Sigmoid colon (tissue), 6 donors: ENCODE measurements at regions not wholly inside any gene's neighbourhood (a gene's known extent, or its start where the extent isn't known, plus 50 kb on each side); places are given as distances from the start of the nearest gene placed in this dataset.

Experiments
- DNase-seq: peaks from one replicate; pipeline ENCODE4 v3.0.0-alpha.2; 2019
- H3K27ac ChIP-seq, 4 donors: fragments of 200-600 bp; sonication (generic); one replicate each; pipeline ENCODE4 v1.5.1; 2016 to 2019; ENCODE audit warnings: mild to moderate bottlenecking in 1 of 4
- H3K27me3 ChIP-seq, 3 donors: fragments of 200-600 bp; sonication (generic); one replicate each; pipeline ENCODE4 v1.5.1; 2019; ENCODE audit warnings: mild to moderate bottlenecking in 1 of 3
- H3K36me3 ChIP-seq, 4 donors: fragments of 200-600 bp; sonication (generic); one replicate each; pipeline ENCODE4 v1.5.1; 2016 to 2019
- H3K4me1 ChIP-seq, 4 donors: fragments of 200-600 bp; sonication (generic); one replicate each; pipeline ENCODE4 v1.5.1; 2017 to 2019
- H3K4me3 ChIP-seq, 4 donors: fragments of 200-600 bp; sonication (generic); one replicate each; pipeline ENCODE4 v1.5.1; 2017 to 2019; ENCODE audit warnings: mild to moderate bottlenecking in 2 of 4, moderate library complexity in 1 of 4
- H3K9me3 ChIP-seq, 4 donors: fragments of 200-600 bp in 3 of 4; sonication (generic) in 3 of 4; one replicate each; pipeline versions ENCODE4 v1.5.1 to v1.6.1; 2013 to 2019
- EP300 ChIP-seq, 4 donors: sonication (generic); formaldehyde crosslinking; IDR thresholded peaks; one replicate each; pipeline ENCODE4 v1.6.1; 2017; ENCODE audit warnings: antibody characterized with exemption in 4 of 4
- POLR2A ChIP-seq, 2 donors: fragments of 450-650 bp; IDR thresholded peaks; one replicate each; pipeline ENCODE4 v1.6.1; 2016; ENCODE audit warnings: antibody characterized with exemption in 2 of 2, mild to moderate bottlenecking in 2 of 2, moderate library complexity in 2 of 2
- POLR2AphosphoS5 ChIP-seq, 4 donors: sonication (generic); formaldehyde crosslinking; IDR thresholded peaks; one replicate each; pipeline ENCODE4 v1.6.1; 2017; ENCODE audit warnings: antibody characterized with exemption in 4 of 4
- WGBS, 2 donors: extraction: QIAGEN DNeasy Blood & Tissue Kit; methylation state at CpG; one replicate each; pipeline ENCODE4 v1.1.7; 2013; 5-methylcytosine and 5-hydroxymethylcytosine counted together
- intact Hi-C: fragments of 100-400 bp; cut with DNase I; formaldehyde crosslinking; loops from one replicate; pipeline ENCODE4 v1.15.1; 2023
- TF ChIP-seq, protein P1 (sequence below), 4 experiments: fragments of 450-650 bp in 3 of 4; fragments of 200-600 bp in 1 of 4; IDR thresholded peaks; one replicate each; pipeline ENCODE4 v1.5.1; 2016 to 2019; ENCODE audit warnings: antibody characterized with exemption in 4 of 4, mild to moderate bottlenecking in 3 of 4, moderate library complexity in 2 of 4
- donor health status: healthy with polysubstance abuse.
- donor health status: healthy.

DNA sequence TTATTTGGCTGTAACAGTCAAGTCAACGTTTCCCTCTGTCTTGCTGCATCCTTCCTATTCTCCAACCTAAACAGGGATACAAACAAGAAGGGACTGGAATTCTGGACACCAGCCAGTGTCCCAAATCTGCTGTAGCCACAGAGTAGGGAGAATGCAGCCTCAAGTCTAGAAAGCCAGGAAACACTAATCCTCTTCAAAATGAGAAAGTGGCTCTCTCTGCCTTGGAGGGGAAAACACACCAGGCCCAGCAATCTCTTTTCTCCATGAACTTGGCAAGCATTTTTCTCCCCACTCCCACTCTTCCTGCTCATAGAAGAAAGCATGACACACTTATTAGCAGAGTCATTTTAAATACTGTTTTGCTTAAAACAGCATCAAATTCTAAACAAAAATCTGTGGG is 781.7 kb downstream of the SQOR start:
- intact Hi-C loops, result no loop called here
- 52 to 59% methylated on average over 1 of the region's 1 CpG for WGBS, 2 donors
- no peaks in the 10 kb centered on the region for H3K27me3 ChIP-seq

DNA sequence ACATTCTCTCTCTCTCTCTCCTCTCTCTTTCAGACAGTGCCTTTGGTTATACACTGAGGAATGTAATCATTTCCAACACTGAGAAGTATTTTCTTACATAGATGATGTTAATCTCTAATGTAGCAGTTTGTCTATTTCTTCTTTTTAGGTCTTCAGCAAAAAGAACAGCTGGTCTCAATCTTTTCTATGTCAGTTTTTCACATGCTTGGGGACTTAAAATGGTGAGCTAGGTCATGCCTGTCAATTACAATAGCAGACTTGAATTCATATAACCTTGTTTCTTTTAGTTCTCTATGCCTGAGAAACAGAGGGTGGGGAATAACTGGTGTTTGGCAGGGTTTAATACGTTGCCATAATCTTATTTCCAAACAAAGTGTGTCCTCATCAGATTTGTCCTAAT is 786.2 kb downstream of the SQOR start:
- WGBS, 2 donors, result 46 to 65% methylated on average over 1 of the region's 1 CpG
- Histone ChIP-seq H3K4me1 (no peaks in the 10 kb centered on the region), H3K27me3 (no peaks in the 10 kb centered on the region), H3K9me3 (peaks cover 0 to 4% (median 0%) of the 10 kb centered on the region in 4 donors), H3K36me3 (no peaks in the 10 kb centered on the region), H3K27ac (no peak overlapping the region), H3K4me3 (no peak overlapping the region)
- TF ChIP-seq EP300 (IDR thresholded peaks at IDR 0.05) (no peak), POLR2AphosphoS5 (IDR thresholded peaks at IDR 0.05) (no peak), POLR2A (IDR thresholded peaks at IDR 0.05) (no peak)
- TF ChIP-seq, protein P1, sequence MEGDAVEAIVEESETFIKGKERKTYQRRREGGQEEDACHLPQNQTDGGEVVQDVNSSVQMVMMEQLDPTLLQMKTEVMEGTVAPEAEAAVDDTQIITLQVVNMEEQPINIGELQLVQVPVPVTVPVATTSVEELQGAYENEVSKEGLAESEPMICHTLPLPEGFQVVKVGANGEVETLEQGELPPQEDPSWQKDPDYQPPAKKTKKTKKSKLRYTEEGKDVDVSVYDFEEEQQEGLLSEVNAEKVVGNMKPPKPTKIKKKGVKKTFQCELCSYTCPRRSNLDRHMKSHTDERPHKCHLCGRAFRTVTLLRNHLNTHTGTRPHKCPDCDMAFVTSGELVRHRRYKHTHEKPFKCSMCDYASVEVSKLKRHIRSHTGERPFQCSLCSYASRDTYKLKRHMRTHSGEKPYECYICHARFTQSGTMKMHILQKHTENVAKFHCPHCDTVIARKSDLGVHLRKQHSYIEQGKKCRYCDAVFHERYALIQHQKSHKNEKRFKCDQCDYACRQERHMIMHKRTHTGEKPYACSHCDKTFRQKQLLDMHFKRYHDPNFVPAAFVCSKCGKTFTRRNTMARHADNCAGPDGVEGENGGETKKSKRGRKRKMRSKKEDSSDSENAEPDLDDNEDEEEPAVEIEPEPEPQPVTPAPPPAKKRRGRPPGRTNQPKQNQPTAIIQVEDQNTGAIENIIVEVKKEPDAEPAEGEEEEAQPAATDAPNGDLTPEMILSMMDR (IDR thresholded peaks at IDR 0.05), result no peak
- intact Hi-C loops, result no loop called here
- DNase-seq, result no peak

More for the DNA sequence above, 781.7 kb downstream of the SQOR start:
- no peaks in the 10 kb centered on the region for H3K9me3 ChIP-seq
- no peak for DNase-seq
- no peaks in the 10 kb centered on the region for H3K36me3 ChIP-seq
- H3K27ac ChIP-seq, result no peak overlapping the region
- H3K4me1 ChIP-seq, result no peaks in the 10 kb centered on the region
- no peak for TF ChIP-seq EP300 (IDR thresholded peaks at IDR 0.05)
- no peak for TF ChIP-seq POLR2AphosphoS5 (IDR thresholded peaks at IDR 0.05)
- TF ChIP-seq, protein P1 (IDR thresholded peaks at IDR 0.05), result no peak
- no peak for TF ChIP-seq POLR2A (IDR thresholded peaks at IDR 0.05)
- H3K4me3 ChIP-seq, result no peak overlapping the region

DNA sequence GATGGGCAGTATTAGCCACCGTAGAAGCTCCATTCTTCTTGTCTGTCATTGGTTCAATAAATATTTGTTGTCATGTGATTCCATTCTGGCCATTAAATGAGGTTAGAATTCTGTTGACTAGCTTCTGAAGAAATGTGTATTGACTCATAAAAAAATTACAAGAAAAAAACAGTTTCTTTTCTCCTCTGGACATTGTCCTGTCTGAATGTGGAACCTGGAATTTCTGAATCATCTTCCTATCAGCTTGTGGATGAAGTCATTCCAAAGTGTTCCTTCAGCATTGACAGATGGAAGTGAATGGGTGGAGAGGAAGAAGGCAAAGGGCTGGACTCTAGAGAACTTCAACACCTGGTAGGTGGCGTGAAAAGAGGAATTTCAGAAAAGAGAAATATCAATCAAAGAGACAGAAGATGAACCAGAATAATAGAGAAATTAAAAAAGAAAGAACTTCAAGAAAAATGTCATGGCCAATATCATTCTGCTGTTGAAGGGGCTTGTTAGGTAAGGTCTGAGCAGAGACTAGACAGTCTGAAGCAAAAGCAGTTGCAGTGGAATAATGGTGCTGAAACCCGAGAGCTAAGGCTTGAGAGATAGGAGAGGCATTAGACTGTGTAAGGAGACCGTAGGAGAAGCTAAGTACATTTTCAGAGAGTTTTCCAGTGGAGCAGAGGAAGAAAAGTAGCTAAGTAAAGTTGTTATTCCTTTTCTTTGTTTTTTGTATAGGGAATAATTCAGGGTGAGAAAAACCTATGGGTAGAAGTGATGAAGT is 806.6 kb downstream of the SQOR start:
- TF ChIP-seq EP300 (IDR thresholded peaks at IDR 0.05), result no peak
- TF ChIP-seq, protein P1 (IDR thresholded peaks at IDR 0.05), result no peak
- TF ChIP-seq POLR2A (IDR thresholded peaks at IDR 0.05), result no peak
- no peak for TF ChIP-seq POLR2AphosphoS5 (IDR thresholded peaks at IDR 0.05)
- H3K4me3 ChIP-seq, result no peak overlapping the region
- H3K4me1 ChIP-seq, result no peaks in the 10 kb centered on the region
- no peaks in the 10 kb centered on the region for H3K27me3 ChIP-seq
- 86 to 89% methylated on average over 4 of the region's 4 CpGs for WGBS, 2 donors
- intact Hi-C loops, result no loop called here
- H3K27ac ChIP-seq, result no peak overlapping the region
- no peaks in the 10 kb centered on the region for H3K36me3 ChIP-seq
- H3K9me3 ChIP-seq, result peaks cover 0 to 4% (median 0%) of the 10 kb centered on the region in 4 donors
- no peak for DNase-seq

DNA sequence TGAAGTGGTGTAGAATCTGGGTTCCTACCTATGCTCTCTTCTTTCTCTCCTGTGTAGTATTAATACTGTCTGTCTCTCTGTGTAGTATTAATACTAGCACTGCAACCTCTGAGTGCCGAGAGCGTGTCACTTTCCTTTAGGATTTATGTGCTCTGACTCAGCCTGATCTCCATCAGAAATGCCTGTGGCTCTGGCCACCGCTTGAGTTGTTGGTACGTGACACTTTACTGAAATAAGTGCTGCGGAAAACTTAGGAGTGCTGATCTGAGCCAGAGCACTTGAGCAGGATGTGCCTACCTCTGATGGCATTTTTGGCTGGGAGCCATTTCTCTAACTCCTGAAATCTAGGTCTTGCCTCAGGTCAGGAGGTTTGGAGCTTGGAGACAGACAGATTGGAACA is 807.4 kb downstream of the SQOR start:
- no peak for DNase-seq
- 84 to 88% methylated on average over 5 of the region's 5 CpGs for WGBS, 2 donors
- intact Hi-C loops, result no loop called here
- Histone ChIP-seq H3K36me3 (no peaks in the 10 kb centered on the region), H3K9me3 (peaks cover 0 to 4% (median 0%) of the 10 kb centered on the region in 4 donors), H3K27me3 (no peaks in the 10 kb centered on the region), H3K4me1 (no peaks in the 10 kb centered on the region), H3K4me3 (no peak overlapping the region), H3K27ac (no peak overlapping the region)
- TF ChIP-seq POLR2AphosphoS5 (IDR thresholded peaks at IDR 0.05) (no peak), EP300 (IDR thresholded peaks at IDR 0.05) (no peak), POLR2A (IDR thresholded peaks at IDR 0.05) (no peak)
- TF ChIP-seq, protein P1 (IDR thresholded peaks at IDR 0.05), result no peak
